ENCODE measurements at regions not wholly inside any gene's neighbourhood (a gene's known extent, or its start where the extent isn't known, plus 50 kb on each side); places are given as distances from the start of the nearest gene placed in this dataset.
"Not testable (repeated sequence)": the region's sequence is repeated elsewhere in the genome, so short reads cannot be mapped to it uniquely, and the experiment has no call there.

GRCh38 chr9:31753756-31754155 is 630.7 kb upstream of the ACO1 start:
- H3K27me3 ChIP-seq, result no peaks in the 10 kb centered on the region
- no peaks in the 10 kb centered on the region for H3K4me1 ChIP-seq
- H3K36me3 ChIP-seq, result no peaks in the 10 kb centered on the region
- no peaks in the 10 kb centered on the region for H3K9me3 ChIP-seq
- TF ChIP-seq CTCF (IDR thresholded peaks at IDR 0.05), result no peak
- no peak for TF ChIP-seq POLR2A (IDR thresholded peaks at IDR 0.05)
- no peak for DNase-seq
- no peak overlapping the region for H3K27ac ChIP-seq
- H3K4me3 ChIP-seq (replicated peaks in 1 of 3), result no peak overlapping the region
- intact Hi-C loops (cut with DNase I), result no loop called here

- TF ChIP-seq CTCF (IDR thresholded peaks at IDR 0.05) (no peak), POLR2A (IDR thresholded peaks at IDR 0.05) (no peak)
- intact Hi-C loops (cut with DNase I), result no loop called here
- Histone ChIP-seq H3K27ac (no peak overlapping the region), H3K4me3 (replicated peaks in 1 of 3) (no peak overlapping the region), H3K4me1 (no peaks in the 10 kb centered on the region), H3K9me3 (no peaks in the 10 kb centered on the region), H3K36me3 (no peaks in the 10 kb centered on the region), H3K27me3 (no peaks in the 10 kb centered on the region)
- DNase-seq, result no peak
- 77 to 87% methylated on average over 3 of the region's 3 CpGs for WGBS, 2 donors
These were observed 624.7 kb upstream of the ACO1 start for GRCh38 chr9:31759703-31760102.

- H3K9me3 ChIP-seq; H3K27me3 ChIP-seq; H3K27ac ChIP-seq; H3K4me3 ChIP-seq (replicated peaks in 1 of 3); H3K36me3 ChIP-seq; DNase-seq; intact Hi-C loops (cut with DNase I); H3K4me1 ChIP-seq: not testable (repeated sequence)
- 50 to 77% methylated on average over 3 of the region's 3 CpGs for WGBS, 2 donors
These were observed 610.4 kb upstream of the ACO1 start for GRCh38 chr9:31774021-31774420.

GRCh38 chr9:31774571-31774970 is 609.9 kb upstream of the ACO1 start:
- Histone ChIP-seq H3K36me3 (no peaks in the 10 kb centered on the region), H3K27me3 (no peaks in the 10 kb centered on the region), H3K27ac (no peak overlapping the region), H3K4me1 (no peaks in the 10 kb centered on the region), H3K4me3 (replicated peaks in 1 of 3) (no peak overlapping the region), H3K9me3 (no peaks in the 10 kb centered on the region)
- TF ChIP-seq POLR2A (IDR thresholded peaks at IDR 0.05) (no peak), CTCF (IDR thresholded peaks at IDR 0.05) (no peak)
- 70 to 78% methylated on average over 2 of the region's 2 CpGs for WGBS, 2 donors
- DNase-seq, result no peak
- intact Hi-C loops (cut with DNase I), result no loop called here

- no peaks in the 10 kb centered on the region for H3K27me3 ChIP-seq
- no peaks in the 10 kb centered on the region for H3K4me1 ChIP-seq
- H3K4me3 ChIP-seq (replicated peaks in 1 of 3), result no peak overlapping the region
- H3K36me3 ChIP-seq, result no peaks in the 10 kb centered on the region
- DNase-seq, result no peak
- intact Hi-C loops (cut with DNase I), result no loop called here
- no peak for TF ChIP-seq CTCF (IDR thresholded peaks at IDR 0.05)
- TF ChIP-seq POLR2A (IDR thresholded peaks at IDR 0.05), result no peak
- no peaks in the 10 kb centered on the region for H3K9me3 ChIP-seq
- H3K27ac ChIP-seq, result no peak overlapping the region
- 45 to 58% methylated on average over 3 of the region's 3 CpGs for WGBS, 2 donors
These were observed 608.0 kb upstream of the ACO1 start for GRCh38 chr9:31776471-31776870.

GRCh38 chr9:31783491-31783890 is 601.0 kb upstream of the ACO1 start:
- WGBS, 2 donors, result 67 to 70% methylated on average over 2 of the region's 2 CpGs

More at GRCh38 chr9:31783491-31783890, 601.0 kb upstream of the ACO1 start:
- intact Hi-C loops (cut with DNase I), result no loop called here
- Histone ChIP-seq H3K27me3 (no peaks in the 10 kb centered on the region), H3K4me1 (no peaks in the 10 kb centered on the region), H3K27ac (no peak overlapping the region), H3K36me3 (no peaks in the 10 kb centered on the region), H3K9me3 (no peaks in the 10 kb centered on the region), H3K4me3 (replicated peaks in 1 of 3) (no peak overlapping the region)
- TF ChIP-seq POLR2A (IDR thresholded peaks at IDR 0.05), result no peak
- no peak for TF ChIP-seq CTCF (IDR thresholded peaks at IDR 0.05)
- no peak for DNase-seq

Data from thyroid gland (tissue), 4 donors.